Mesothelial cell of epicardium (in vitro differentiated cells): ENCODE measurements at regions not wholly inside any gene's neighbourhood (a gene's known extent, or its start where the extent isn't known, plus 50 kb on each side); places are given as distances from the start of the nearest gene placed in this dataset.
"Not testable (repeated sequence)": the region's sequence is repeated elsewhere in the genome, so short reads cannot be mapped to it uniquely, and the experiment has no call there.

Experiments used
- DNase-seq, 2 experiments: peaks; one replicate each; pipeline ENCODE4 v3.0.0; 2021; ENCODE audit warnings: low spot score in 2 of 2; ENCODE audit not compliant: unreplicated experiment in 2 of 2
- H3K27ac Mint-ChIP-seq: 2 replicates; pipeline ENCODE4 v1.8.0; 2021; ENCODE audit warnings: mixed read lengths
- H3K27me3 Mint-ChIP-seq: 2 replicates; pipeline ENCODE4 v1.8.0; 2021; ENCODE audit warnings: low read depth, mixed read lengths
- H3K36me3 Mint-ChIP-seq: 2 replicates; pipeline ENCODE4 v1.8.0; 2021; ENCODE audit warnings: mixed read lengths
- H3K4me1 Mint-ChIP-seq: 2 replicates; pipeline ENCODE4 v1.8.0; 2021; ENCODE audit warnings: mixed read lengths
- H3K4me3 Mint-ChIP-seq: 2 replicates; pipeline ENCODE4 v1.8.0; 2021; ENCODE audit warnings: mild to moderate bottlenecking, moderate library complexity, mixed read lengths
- H3K9me3 Mint-ChIP-seq: 2 replicates; pipeline ENCODE4 v1.8.0; 2021; ENCODE audit warnings: mixed read lengths
- TF ChIP-seq, protein P1 (sequence below): fragments of 200-600 bp; sonication (generic); IDR thresholded peaks from one replicate; pipeline ENCODE4 v1.5.0; 2021; ENCODE audit warnings: antibody characterized with exemption; ENCODE audit not compliant: unreplicated experiment

GRCh38 chrX:51144828-51145442 lies 187.7 kb upstream of the NUDT10 start:
- H3K36me3 Mint-ChIP-seq: no peaks in the 10 kb centered on the region
- H3K9me3 Mint-ChIP-seq: peaks cover 38% of the 10 kb centered on the region
- H3K4me3 Mint-ChIP-seq: no peak overlapping the region
- no peak overlapping the region for H3K27ac Mint-ChIP-seq
- H3K27me3 Mint-ChIP-seq: no peaks in the 10 kb centered on the region
- TF ChIP-seq, protein P1, sequence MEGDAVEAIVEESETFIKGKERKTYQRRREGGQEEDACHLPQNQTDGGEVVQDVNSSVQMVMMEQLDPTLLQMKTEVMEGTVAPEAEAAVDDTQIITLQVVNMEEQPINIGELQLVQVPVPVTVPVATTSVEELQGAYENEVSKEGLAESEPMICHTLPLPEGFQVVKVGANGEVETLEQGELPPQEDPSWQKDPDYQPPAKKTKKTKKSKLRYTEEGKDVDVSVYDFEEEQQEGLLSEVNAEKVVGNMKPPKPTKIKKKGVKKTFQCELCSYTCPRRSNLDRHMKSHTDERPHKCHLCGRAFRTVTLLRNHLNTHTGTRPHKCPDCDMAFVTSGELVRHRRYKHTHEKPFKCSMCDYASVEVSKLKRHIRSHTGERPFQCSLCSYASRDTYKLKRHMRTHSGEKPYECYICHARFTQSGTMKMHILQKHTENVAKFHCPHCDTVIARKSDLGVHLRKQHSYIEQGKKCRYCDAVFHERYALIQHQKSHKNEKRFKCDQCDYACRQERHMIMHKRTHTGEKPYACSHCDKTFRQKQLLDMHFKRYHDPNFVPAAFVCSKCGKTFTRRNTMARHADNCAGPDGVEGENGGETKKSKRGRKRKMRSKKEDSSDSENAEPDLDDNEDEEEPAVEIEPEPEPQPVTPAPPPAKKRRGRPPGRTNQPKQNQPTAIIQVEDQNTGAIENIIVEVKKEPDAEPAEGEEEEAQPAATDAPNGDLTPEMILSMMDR: peak; percentile 61
- no peak for DNase-seq
- H3K4me1 Mint-ChIP-seq: no peaks in the 10 kb centered on the region

DNA sequence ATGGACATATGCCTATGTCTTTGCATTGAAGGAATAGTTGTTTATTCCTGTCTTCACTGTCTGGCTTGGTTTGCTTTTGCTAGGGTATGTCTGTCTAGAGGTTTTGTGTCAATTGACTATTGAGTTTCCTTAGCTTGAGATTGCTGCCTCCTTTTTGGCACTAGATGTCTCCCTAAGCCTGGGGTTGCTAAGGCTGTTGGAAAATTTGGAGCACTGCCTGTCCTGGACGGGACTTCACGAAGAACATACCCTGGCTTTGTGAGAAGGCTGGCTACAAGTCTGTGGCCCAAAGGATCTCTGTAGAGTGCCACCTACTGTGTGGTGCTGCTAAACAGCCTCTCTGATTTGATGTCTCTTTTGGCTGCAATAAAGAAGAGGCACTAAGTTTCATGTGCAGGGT lies 183.8 kb upstream of the NUDT10 start:
- H3K27me3 Mint-ChIP-seq: no peaks in the 10 kb centered on the region
- H3K4me1 Mint-ChIP-seq: no peaks in the 10 kb centered on the region
- H3K27ac Mint-ChIP-seq: no peak overlapping the region
- TF ChIP-seq, protein P1: no peak
- H3K36me3 Mint-ChIP-seq: no peaks in the 10 kb centered on the region
- no peak overlapping the region for H3K4me3 Mint-ChIP-seq
- DNase-seq: no peak
- peaks cover 20% of the 10 kb centered on the region for H3K9me3 Mint-ChIP-seq

DNA sequence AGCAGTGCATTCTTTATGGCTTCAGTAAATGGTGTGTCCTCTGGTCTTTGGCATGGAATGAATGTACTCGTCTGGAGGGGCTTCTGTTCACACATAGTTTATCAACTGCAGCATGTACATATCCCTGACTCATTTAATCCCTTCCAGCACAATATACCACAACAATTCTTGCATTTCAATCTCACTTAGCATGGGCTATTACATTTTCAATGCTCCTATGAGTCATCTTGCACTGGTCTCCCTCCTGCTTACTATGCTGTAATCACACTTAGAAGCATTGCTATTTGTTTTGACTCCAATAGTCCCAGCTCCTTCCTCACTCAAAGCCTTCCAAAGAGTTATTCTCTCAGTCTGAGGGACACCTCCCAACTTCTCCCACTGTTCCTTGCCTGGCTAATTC lies 180.9 kb upstream of the NUDT10 start:
- TF ChIP-seq, protein P1: no peak
- peaks cover 18% of the 10 kb centered on the region for H3K9me3 Mint-ChIP-seq
- no peak overlapping the region for H3K27ac Mint-ChIP-seq
- no peaks in the 10 kb centered on the region for H3K27me3 Mint-ChIP-seq
- H3K36me3 Mint-ChIP-seq: no peaks in the 10 kb centered on the region
- no peak for DNase-seq
- no peaks in the 10 kb centered on the region for H3K4me1 Mint-ChIP-seq
- no peak overlapping the region for H3K4me3 Mint-ChIP-seq

GRCh38 chrX:51155157-51155556 lies 177.5 kb upstream of the NUDT10 start:
- Mint-ChIP-seq H3K9me3 (peaks cover 28% of the 10 kb centered on the region), H3K36me3 (no peaks in the 10 kb centered on the region), H3K27me3 (no peaks in the 10 kb centered on the region), H3K4me3 (no peak overlapping the region), H3K4me1 (peaks cover 6% of the 10 kb centered on the region), H3K27ac (no peak overlapping the region)
- TF ChIP-seq, protein P1: no peak
- DNase-seq: no peak

GRCh38 chrX:51155566-51155965 lies 177.1 kb upstream of the NUDT10 start:
- no peaks in the 10 kb centered on the region for H3K36me3 Mint-ChIP-seq
- peaks cover 28% of the 10 kb centered on the region for H3K9me3 Mint-ChIP-seq
- H3K27me3 Mint-ChIP-seq: no peaks in the 10 kb centered on the region
- TF ChIP-seq, protein P1: no peak
- H3K4me3 Mint-ChIP-seq: no peak overlapping the region
- peaks cover 6% of the 10 kb centered on the region for H3K4me1 Mint-ChIP-seq
- DNase-seq: no peak
- no peak overlapping the region for H3K27ac Mint-ChIP-seq

DNA sequence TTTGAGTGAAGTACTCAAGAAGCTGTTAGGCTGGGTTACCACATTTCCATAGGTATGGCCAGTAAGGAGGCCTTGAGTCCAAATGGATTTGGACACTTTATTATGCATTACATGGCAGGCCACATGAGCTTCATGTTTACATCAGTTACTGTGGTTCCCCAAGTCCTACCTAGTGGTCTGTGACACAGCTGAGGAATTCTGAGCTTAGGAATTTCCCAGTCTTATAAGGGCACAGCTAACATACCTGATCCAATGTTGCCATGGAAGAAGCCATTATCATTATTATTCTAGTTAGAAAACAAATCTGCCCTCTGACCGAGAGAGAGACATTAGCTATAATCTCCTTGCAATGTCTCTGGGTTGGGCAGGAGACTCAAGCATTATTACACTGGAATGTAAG lies 174.4 kb upstream of the NUDT10 start:
- Mint-ChIP-seq H3K36me3 (no peaks in the 10 kb centered on the region), H3K4me3 (no peak overlapping the region), H3K4me1 (peaks cover 6% of the 10 kb centered on the region), H3K27ac (peak overlapping the region; percentile 61), H3K27me3 (no peaks in the 10 kb centered on the region), H3K9me3 (peaks cover 28% of the 10 kb centered on the region)
- DNase-seq: no peak
- TF ChIP-seq, protein P1: no peak

GRCh38 chrX:51159378-51159777 lies 173.2 kb upstream of the NUDT10 start:
- H3K4me1 Mint-ChIP-seq, H3K27me3 Mint-ChIP-seq, DNase-seq, H3K36me3 Mint-ChIP-seq, H3K4me3 Mint-ChIP-seq: not testable (repeated sequence)
- H3K9me3 Mint-ChIP-seq: peaks cover 22% of the 10 kb centered on the region
- H3K27ac Mint-ChIP-seq: peak overlapping the region; percentile 30
